ENCODE measurements at regions not wholly inside any gene's neighbourhood (a gene's known extent, or its start where the extent isn't known, plus 50 kb on each side); places are given as distances from the start of the nearest gene placed in this dataset.

DNA sequence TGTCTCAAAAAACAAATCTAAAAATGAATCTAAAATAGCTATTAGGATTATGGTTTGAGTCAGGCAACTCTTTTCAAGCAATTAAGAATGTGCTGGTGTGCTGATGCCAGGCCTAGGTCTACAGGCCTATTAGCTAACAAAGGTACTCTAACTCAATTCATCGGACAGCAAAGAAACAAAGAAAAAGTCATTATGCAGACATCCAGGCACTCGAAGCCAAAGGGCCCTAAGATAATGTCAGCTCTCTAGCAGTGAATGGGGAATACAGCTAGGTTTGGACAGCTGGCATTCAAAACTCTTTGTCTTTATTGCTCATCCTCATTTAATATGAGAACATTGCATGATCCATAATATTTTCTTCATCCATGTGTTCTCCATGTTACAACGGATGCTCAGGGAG is 108.5 kb downstream of the TMEM114 start:
- Mint-ChIP-seq H3K4me3 (ENCODE audit: unreplicated experiment) (no peak overlapping the region), H3K4me1 (ENCODE audit: unreplicated experiment) (no peaks in the 10 kb centered on the region), H3K27me3 (ENCODE audit: unreplicated experiment) (no peaks in the 10 kb centered on the region), H3K36me3 (ENCODE audit: unreplicated experiment) (no peaks in the 10 kb centered on the region), H3K27ac (ENCODE audit: unreplicated experiment) (no peak overlapping the region), H3K9me3 (ENCODE audit: unreplicated experiment) (peaks cover 6% of the 10 kb centered on the region)
- DNase-seq (ENCODE audit: extremely low spot score, unreplicated experiment): no peak
- TF ChIP-seq, protein P1, sequence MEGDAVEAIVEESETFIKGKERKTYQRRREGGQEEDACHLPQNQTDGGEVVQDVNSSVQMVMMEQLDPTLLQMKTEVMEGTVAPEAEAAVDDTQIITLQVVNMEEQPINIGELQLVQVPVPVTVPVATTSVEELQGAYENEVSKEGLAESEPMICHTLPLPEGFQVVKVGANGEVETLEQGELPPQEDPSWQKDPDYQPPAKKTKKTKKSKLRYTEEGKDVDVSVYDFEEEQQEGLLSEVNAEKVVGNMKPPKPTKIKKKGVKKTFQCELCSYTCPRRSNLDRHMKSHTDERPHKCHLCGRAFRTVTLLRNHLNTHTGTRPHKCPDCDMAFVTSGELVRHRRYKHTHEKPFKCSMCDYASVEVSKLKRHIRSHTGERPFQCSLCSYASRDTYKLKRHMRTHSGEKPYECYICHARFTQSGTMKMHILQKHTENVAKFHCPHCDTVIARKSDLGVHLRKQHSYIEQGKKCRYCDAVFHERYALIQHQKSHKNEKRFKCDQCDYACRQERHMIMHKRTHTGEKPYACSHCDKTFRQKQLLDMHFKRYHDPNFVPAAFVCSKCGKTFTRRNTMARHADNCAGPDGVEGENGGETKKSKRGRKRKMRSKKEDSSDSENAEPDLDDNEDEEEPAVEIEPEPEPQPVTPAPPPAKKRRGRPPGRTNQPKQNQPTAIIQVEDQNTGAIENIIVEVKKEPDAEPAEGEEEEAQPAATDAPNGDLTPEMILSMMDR (IDR thresholded peaks at IDR 0.05): no peak

DNA sequence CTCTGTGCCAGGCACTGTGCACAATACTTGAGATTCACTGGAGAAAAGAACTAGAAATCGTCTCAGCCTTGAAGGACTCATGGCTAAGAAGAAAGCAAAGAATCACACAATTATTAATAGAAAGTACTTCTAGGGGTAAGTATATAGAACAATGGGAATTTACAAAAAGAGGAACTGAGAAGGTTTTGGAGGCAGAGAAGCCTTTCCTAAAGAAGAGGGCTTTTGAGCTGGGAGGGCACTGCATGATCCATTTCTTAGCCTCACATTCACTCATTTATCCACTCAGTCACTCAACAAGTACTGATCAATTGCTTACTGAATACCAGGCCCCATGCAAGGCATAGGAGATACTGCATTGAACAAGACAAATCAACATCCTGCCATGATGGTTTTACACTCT is 113.5 kb downstream of the TMEM114 start:
- no peaks in the 10 kb centered on the region for H3K36me3 Mint-ChIP-seq (ENCODE audit: unreplicated experiment)
- no peak for DNase-seq (ENCODE audit: extremely low spot score, unreplicated experiment)
- TF ChIP-seq, protein P1 (IDR thresholded peaks at IDR 0.05): no peak
- H3K9me3 Mint-ChIP-seq (ENCODE audit: unreplicated experiment): peaks cover 3% of the 10 kb centered on the region
- H3K27me3 Mint-ChIP-seq (ENCODE audit: unreplicated experiment): no peaks in the 10 kb centered on the region
- no peak overlapping the region for H3K27ac Mint-ChIP-seq (ENCODE audit: unreplicated experiment)
- no peak overlapping the region for H3K4me3 Mint-ChIP-seq (ENCODE audit: unreplicated experiment)
- H3K4me1 Mint-ChIP-seq (ENCODE audit: unreplicated experiment): no peaks in the 10 kb centered on the region

- Mint-ChIP-seq H3K27ac (ENCODE audit: unreplicated experiment) (no peak overlapping the region), H3K4me1 (ENCODE audit: unreplicated experiment) (no peaks in the 10 kb centered on the region), H3K4me3 (ENCODE audit: unreplicated experiment) (no peak overlapping the region), H3K27me3 (ENCODE audit: unreplicated experiment) (no peaks in the 10 kb centered on the region), H3K36me3 (ENCODE audit: unreplicated experiment) (no peaks in the 10 kb centered on the region), H3K9me3 (ENCODE audit: unreplicated experiment) (peaks cover 6% of the 10 kb centered on the region)
- TF ChIP-seq, protein P1 (IDR thresholded peaks at IDR 0.05): no peak
- DNase-seq (ENCODE audit: extremely low spot score, unreplicated experiment): no peak
These were observed 115.7 kb downstream of the TMEM114 start for GRCh38 chr16:8474587-8474986.

GRCh38 chr16:8469102-8469778 is 121.1 kb downstream of the TMEM114 start:
- no peak overlapping the region for H3K27ac Mint-ChIP-seq (ENCODE audit: unreplicated experiment)
- H3K36me3 Mint-ChIP-seq (ENCODE audit: unreplicated experiment): no peaks in the 10 kb centered on the region
- TF ChIP-seq, protein P1 (IDR thresholded peaks at IDR 0.05): no peak
- peaks cover 4% of the 10 kb centered on the region for H3K9me3 Mint-ChIP-seq (ENCODE audit: unreplicated experiment)
- no peak overlapping the region for H3K4me3 Mint-ChIP-seq (ENCODE audit: unreplicated experiment)
- no peak for DNase-seq (ENCODE audit: extremely low spot score, unreplicated experiment)
- H3K27me3 Mint-ChIP-seq (ENCODE audit: unreplicated experiment): no peaks in the 10 kb centered on the region
- H3K4me1 Mint-ChIP-seq (ENCODE audit: unreplicated experiment): no peaks in the 10 kb centered on the region

- H3K4me3 Mint-ChIP-seq (ENCODE audit: unreplicated experiment): no peak overlapping the region
- TF ChIP-seq, protein P1 (IDR thresholded peaks at IDR 0.05): no peak
- no peaks in the 10 kb centered on the region for H3K4me1 Mint-ChIP-seq (ENCODE audit: unreplicated experiment)
- no peaks in the 10 kb centered on the region for H3K9me3 Mint-ChIP-seq (ENCODE audit: unreplicated experiment)
- no peaks in the 10 kb centered on the region for H3K36me3 Mint-ChIP-seq (ENCODE audit: unreplicated experiment)
- no peaks in the 10 kb centered on the region for H3K27me3 Mint-ChIP-seq (ENCODE audit: unreplicated experiment)
- DNase-seq (ENCODE audit: extremely low spot score, unreplicated experiment): no peak
- no peak overlapping the region for H3K27ac Mint-ChIP-seq (ENCODE audit: unreplicated experiment)
These were observed 125.3 kb downstream of the TMEM114 start for GRCh38 chr16:8464979-8465378.
